ENCODE measurements at regions not wholly inside any gene's neighbourhood (a gene's known extent, or its start where the extent isn't known, plus 50 kb on each side); places are given as distances from the start of the nearest gene placed in this dataset.

GRCh38 chr16:61460020-61460419, 576.2 kb downstream of the CDH8 start:
- H3K36me3 ChIP-seq (ENCODE audit: control insufficient read depth, low read length), result no peaks in the 10 kb centered on the region
- no peaks in the 10 kb centered on the region for H3K27me3 ChIP-seq (ENCODE audit: control insufficient read depth, low read length)
- no peaks in the 10 kb centered on the region for H3F3A ChIP-seq (ENCODE audit: control insufficient read depth, insufficient read depth)
- no peak for TF ChIP-seq EZH2phosphoT487 (IDR thresholded peaks at IDR 0.05; ENCODE audit: borderline replicate concordance, low read length)
- H3K9me2 ChIP-seq (replicated peaks; ENCODE audit: control insufficient read depth, low read length), result no peaks in the 10 kb centered on the region; the same call in 1 of the 2 replicates
- no peaks in the 10 kb centered on the region for H4K20me1 ChIP-seq (ENCODE audit: control insufficient read depth, insufficient read depth, low read depth, low read length)
- H3K79me2 ChIP-seq (ENCODE audit: control insufficient read depth, low read length), result no peaks in the 10 kb centered on the region
- H3K4me2 ChIP-seq (ENCODE audit: low read length), result no peak overlapping the region
- no peaks in the 10 kb centered on the region for H3K9me3 ChIP-seq (ENCODE audit: control insufficient read depth, insufficient read depth, low read length)
- no peak overlapping the region for H3K27ac ChIP-seq (ENCODE audit: low read depth, low read length)
- no peaks in the 10 kb centered on the region for H3K4me1 ChIP-seq (ENCODE audit: control insufficient read depth, low read length)
- H3K4me3 ChIP-seq (ENCODE audit: low read length), result no peak overlapping the region

DNA sequence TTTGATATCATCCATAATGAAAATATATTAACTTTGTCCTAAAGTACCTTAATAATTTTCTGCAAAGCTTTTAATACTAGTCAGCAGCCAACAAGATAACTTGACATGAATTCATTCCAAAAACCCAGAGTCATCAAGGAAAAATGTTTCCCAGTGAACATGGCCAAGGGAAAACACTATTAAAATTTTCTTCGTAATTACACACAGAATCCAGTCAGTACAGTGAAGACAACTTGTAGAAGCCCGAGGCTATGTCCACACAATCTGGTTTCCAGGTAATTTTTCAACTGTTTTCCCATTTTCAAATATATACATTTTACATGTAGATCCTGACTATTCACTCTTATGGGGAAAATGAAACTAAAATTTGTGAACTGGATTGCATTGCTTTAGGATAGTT, 600.9 kb downstream of the CDH8 start:
- no peak overlapping the region for H3K27ac ChIP-seq (ENCODE audit: low read depth, low read length)
- no peaks in the 10 kb centered on the region for H3K4me1 ChIP-seq (ENCODE audit: control insufficient read depth, low read length)
- no peak overlapping the region for H3K4me3 ChIP-seq (ENCODE audit: low read length)
- H3K9me3 ChIP-seq (ENCODE audit: control insufficient read depth, insufficient read depth, low read length), result no peaks in the 10 kb centered on the region
- no peaks in the 10 kb centered on the region for H3K9me2 ChIP-seq (replicated peaks; ENCODE audit: control insufficient read depth, low read length)
- H3K36me3 ChIP-seq (ENCODE audit: control insufficient read depth, low read length), result no peaks in the 10 kb centered on the region
- no peaks in the 10 kb centered on the region for H3K27me3 ChIP-seq (ENCODE audit: control insufficient read depth, low read length)
- TF ChIP-seq EZH2phosphoT487 (IDR thresholded peaks at IDR 0.05; ENCODE audit: borderline replicate concordance, low read length) (no peak), CTCF (IDR thresholded peaks at IDR 0.05; ENCODE audit: low read depth, low read length, poor library complexity, severe bottlenecking) (no peak)
- H4K20me1 ChIP-seq (ENCODE audit: control insufficient read depth, insufficient read depth, low read depth, low read length), result no peaks in the 10 kb centered on the region
- no peaks in the 10 kb centered on the region for H3K79me2 ChIP-seq (ENCODE audit: control insufficient read depth, low read length)
- no peaks in the 10 kb centered on the region for H3F3A ChIP-seq (ENCODE audit: control insufficient read depth, insufficient read depth)
- no peak overlapping the region for H3K4me2 ChIP-seq (ENCODE audit: low read length)

- Histone ChIP-seq H3K9me3 (ENCODE audit: control insufficient read depth, insufficient read depth, low read length) (no peaks in the 10 kb centered on the region), H3K27ac (ENCODE audit: low read depth, low read length) (no peak overlapping the region), H3K36me3 (ENCODE audit: control insufficient read depth, low read length) (no peaks in the 10 kb centered on the region), H3K9me2 (replicated peaks; ENCODE audit: control insufficient read depth, low read length) (no peaks in the 10 kb centered on the region), H3K27me3 (ENCODE audit: control insufficient read depth, low read length) (no peaks in the 10 kb centered on the region), H3K4me3 (ENCODE audit: low read length) (no peak overlapping the region), H3K4me2 (ENCODE audit: low read length) (no peak overlapping the region), H4K20me1 (ENCODE audit: control insufficient read depth, insufficient read depth, low read depth, low read length) (no peaks in the 10 kb centered on the region), H3K4me1 (ENCODE audit: control insufficient read depth, low read length) (no peaks in the 10 kb centered on the region), H3F3A (ENCODE audit: control insufficient read depth, insufficient read depth) (no peaks in the 10 kb centered on the region), H3K79me2 (ENCODE audit: control insufficient read depth, low read length) (no peaks in the 10 kb centered on the region)
- TF ChIP-seq EZH2phosphoT487 (IDR thresholded peaks at IDR 0.05; ENCODE audit: borderline replicate concordance, low read length), result no peak
- no peak for TF ChIP-seq CTCF (IDR thresholded peaks at IDR 0.05; ENCODE audit: low read depth, low read length, poor library complexity, severe bottlenecking)
These were observed 603.8 kb downstream of the CDH8 start for GRCh38 chr16:61432421-61432820.

DNA sequence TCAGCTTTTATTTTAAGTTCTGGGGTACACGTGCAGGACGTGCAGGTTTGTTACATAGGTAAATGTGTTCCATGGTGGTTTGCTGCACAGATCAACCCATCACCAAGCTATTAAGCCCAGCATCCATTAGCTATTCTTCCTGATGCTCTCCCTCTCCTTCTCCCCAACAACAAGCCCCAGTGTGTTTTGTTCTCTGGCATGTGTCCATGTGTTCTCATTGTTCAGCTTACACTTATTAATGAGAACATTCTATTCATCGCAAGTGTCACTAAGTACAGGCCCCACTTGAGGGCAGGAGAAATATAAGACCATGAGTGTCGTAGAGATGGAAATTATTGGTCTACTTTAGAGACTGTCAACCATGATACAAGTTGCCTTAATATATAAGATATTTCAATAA, 615.1 kb downstream of the CDH8 start:
- H3K4me3 ChIP-seq (ENCODE audit: low read length), result no peak overlapping the region
- H3K36me3 ChIP-seq (ENCODE audit: control insufficient read depth, low read length), result no peaks in the 10 kb centered on the region
- no peaks in the 10 kb centered on the region for H3F3A ChIP-seq (ENCODE audit: control insufficient read depth, insufficient read depth)
- H3K4me1 ChIP-seq (ENCODE audit: control insufficient read depth, low read length), result no peaks in the 10 kb centered on the region
- no peak overlapping the region for H3K27ac ChIP-seq (ENCODE audit: low read depth, low read length)
- no peaks in the 10 kb centered on the region for H3K27me3 ChIP-seq (ENCODE audit: control insufficient read depth, low read length)
- H4K20me1 ChIP-seq (ENCODE audit: control insufficient read depth, insufficient read depth, low read depth, low read length), result no peaks in the 10 kb centered on the region
- no peak overlapping the region for H3K4me2 ChIP-seq (ENCODE audit: low read length)
- no peaks in the 10 kb centered on the region for H3K9me2 ChIP-seq (replicated peaks; ENCODE audit: control insufficient read depth, low read length)
- TF ChIP-seq EZH2phosphoT487 (IDR thresholded peaks at IDR 0.05; ENCODE audit: borderline replicate concordance, low read length) (no peak), CTCF (IDR thresholded peaks at IDR 0.05; ENCODE audit: low read depth, low read length, poor library complexity, severe bottlenecking) (no peak)
- H3K9me3 ChIP-seq (ENCODE audit: control insufficient read depth, insufficient read depth, low read length), result no peaks in the 10 kb centered on the region
- H3K79me2 ChIP-seq (ENCODE audit: control insufficient read depth, low read length), result no peaks in the 10 kb centered on the region

Data from DOHH2 (cell line).